OCI-M1 (cell line): ENCODE measurements at regions not wholly inside any gene's neighbourhood (a gene's known extent, or its start where the extent isn't known, plus 50 kb on each side); places are given as distances from the start of the nearest gene placed in this dataset.

Experiments
- DNase-seq: peaks from one replicate; lab custom pipeline; 2025; lab: John Stamatoyannopoulos, UW

GRCh38 chr11:115897707-115898106 is 393.5 kb upstream of the CADM1 start:
- DNase-seq = no peak

- no peak for DNase-seq
These were observed 391.9 kb upstream of the CADM1 start for GRCh38 chr11:115896084-115896483.

- DNase-seq = no peak
These were observed 391.4 kb upstream of the CADM1 start for GRCh38 chr11:115895594-115895993.

DNA sequence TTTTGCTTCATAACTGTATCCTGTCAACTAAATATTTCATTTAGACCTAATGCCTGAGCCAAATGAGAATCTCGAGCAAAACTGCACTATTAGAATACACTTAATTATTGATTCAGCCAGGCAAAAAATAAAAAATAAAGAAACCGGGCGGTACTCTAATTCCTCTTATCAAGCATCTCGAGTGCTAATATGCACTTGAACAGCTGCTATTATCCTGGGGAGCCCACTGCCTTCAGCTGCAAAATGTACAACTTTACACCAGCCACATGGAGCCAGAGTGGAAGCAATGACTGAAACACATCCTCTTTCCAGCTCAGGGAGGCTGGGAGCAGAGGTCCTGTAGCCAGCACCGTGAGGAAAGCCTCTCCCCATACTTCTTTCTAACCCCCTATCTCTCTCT is 390.0 kb upstream of the CADM1 start:
- DNase-seq = no peak

DNA sequence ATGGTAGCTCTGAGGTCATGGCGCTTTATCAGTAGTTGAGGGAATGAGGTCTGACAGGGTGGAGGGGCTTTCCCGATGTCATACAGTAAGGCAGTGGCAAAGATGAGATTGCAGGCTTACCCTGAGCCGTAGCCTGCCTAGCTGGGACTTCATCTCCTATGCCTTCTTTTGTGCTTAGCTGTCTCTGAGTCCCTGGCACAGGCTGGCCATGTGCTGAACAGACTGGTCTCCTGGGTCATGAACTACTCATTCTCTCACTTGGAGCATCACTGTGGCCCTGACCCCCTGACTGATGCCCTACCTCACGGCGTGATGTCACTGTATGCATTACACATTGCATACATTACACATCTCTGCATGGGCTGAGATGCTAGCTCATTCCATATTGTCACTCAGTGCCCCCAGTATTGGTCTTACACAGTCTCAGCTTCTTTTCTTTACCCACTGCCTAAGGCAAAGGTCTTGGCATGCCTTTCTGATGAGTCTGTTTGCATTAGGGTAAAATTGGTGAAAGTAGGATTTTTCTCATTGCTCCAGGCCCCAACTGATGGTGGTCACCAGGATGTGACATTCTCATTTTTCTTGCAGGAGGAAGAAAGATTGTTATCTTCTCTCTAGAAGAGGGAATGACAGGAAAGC is 389.4 kb upstream of the CADM1 start:
- no peak for DNase-seq

- no peak for DNase-seq
These were observed 387.8 kb upstream of the CADM1 start for GRCh38 chr11:115892016-115892415.

DNA sequence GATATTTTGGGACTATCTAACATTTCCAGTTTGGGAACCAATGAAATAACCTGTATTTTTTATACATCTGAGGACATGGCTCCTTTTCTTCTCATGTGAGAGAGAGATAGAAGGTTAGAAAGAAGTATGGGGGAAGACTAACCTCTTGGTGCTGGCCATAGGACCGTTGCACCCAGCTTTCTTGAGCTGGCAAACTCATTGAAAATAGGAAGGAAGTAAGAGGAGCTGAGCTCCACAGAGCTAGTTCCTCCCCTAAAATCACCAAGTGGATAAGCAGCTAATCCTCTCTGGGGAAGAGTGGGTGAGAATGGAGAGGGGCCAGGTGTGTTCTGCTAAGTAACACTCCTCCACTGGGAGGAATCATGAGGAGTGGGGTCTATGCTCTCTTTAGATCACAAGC is 387.4 kb upstream of the CADM1 start:
- DNase-seq = no peak

GRCh38 chr11:115890500-115890899 is 386.3 kb upstream of the CADM1 start:
- no peak for DNase-seq

DNA sequence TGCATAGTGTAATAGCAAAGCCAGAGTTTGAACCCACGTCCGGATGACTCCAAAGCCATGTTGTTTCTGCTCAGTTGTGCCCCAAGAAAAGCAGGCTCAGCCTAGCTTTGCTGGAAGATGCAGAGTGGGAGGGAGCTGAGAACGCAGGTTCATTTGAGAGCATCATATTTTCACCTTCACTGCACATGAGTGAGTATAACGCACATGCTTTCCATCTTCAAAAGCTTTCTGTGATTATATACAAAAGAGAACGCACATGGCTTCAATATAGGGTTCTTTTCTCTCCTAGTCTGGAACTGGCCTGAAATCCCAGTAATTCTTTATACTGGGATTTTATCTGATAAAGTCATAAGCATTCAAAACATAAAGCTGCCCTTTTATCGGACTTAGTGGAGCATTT is 385.5 kb upstream of the CADM1 start:
- DNase-seq = no peak

DNA sequence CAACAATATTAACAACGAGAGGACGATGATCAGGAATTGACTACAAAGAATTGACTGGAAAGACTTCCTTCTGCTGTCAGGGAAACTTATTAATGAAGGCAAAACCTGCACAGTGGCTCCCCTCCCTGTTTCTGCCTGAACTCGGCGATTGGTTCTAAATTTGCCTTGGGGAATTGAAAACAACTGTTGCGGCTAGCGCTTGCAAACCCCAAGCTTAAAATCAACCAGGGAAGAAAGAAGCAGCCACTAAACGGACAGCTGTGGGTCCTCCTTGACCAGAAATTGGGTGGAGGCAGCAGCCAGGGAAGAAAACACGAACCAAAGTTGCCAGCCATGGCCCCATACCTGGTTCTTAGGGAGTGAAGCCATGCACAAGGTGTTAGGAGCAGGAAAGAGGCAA is 383.5 kb upstream of the CADM1 start:
- no peak for DNase-seq

DNA sequence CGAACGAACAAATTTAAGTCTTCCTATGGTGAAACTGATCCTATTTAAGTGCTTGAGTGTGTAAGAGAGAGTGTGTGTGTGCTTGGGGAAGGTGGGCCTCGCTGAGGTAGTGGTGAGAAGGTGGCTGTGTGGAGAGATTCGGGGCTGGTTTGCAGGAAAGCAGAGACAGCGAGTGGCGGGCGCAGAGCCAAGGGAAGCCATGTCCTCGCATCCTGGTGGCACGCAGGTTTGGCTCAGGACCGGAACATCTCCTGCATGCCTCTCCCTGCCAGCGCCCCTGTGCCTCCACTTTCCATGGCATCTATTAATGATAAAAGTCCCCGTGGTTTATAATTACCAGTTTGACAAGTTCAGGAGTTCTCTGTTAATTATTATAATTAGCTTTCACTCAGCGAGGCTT is 383.1 kb upstream of the CADM1 start:
- no peak for DNase-seq

DNA sequence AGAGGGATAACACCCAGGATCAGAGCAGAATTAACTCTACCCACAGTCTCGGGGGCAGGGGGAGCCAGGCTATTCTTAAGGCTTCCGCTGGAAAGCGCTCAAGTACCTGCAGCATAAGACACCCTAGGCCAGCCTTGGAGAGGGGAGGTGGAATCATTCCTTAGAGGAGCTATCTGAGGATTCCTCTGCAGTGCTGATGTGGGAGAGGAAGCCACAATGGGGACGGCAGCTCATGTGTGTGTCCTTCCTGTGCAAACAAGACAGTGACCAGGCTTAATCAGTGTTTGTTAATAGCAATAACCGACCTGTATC is 382.2 kb upstream of the CADM1 start:
- DNase-seq = no peak

DNA sequence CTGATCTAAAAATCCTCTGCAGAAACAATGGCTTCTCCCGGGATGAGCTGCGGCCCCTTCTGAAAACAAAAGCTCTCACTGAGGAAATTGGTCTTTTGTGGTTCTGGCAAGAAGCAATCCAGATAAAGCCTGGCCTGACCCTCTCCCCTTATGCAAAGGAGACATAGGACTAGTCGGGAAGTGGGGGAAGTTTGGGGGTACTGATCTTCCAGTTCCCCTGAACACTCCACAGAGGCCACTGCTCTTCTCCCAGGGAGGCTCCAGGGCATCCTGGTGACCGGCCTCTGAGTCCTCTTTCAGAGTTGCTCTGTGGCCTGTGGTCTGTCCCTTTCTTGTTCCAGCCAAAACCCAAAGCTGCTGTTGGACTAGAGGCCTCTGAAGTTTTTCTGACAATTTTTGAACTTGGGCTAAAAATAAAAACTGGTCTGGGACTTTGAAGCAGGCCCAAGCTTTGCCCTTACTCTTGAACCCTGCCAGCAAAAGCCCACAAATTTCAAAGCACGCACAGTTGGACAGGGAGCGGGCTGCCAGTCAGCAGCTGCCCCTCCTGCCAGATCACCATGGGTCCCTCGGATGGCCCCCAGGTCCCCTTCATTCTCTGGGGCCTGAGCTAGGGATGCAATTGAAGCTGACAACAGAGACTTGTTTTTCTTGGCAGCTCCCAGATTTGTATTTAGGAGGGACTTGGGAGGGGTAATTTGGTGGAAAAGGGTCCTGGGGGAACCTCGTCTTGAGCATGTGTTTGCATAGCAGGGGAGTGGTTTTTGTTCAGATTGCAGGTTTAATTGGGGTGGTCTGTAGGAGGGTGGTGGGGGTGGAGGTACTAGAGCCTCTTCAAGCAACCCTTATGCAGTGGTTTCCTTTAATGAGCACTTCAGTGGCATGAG is 381.6 kb upstream of the CADM1 start:
- no peak for DNase-seq

DNA sequence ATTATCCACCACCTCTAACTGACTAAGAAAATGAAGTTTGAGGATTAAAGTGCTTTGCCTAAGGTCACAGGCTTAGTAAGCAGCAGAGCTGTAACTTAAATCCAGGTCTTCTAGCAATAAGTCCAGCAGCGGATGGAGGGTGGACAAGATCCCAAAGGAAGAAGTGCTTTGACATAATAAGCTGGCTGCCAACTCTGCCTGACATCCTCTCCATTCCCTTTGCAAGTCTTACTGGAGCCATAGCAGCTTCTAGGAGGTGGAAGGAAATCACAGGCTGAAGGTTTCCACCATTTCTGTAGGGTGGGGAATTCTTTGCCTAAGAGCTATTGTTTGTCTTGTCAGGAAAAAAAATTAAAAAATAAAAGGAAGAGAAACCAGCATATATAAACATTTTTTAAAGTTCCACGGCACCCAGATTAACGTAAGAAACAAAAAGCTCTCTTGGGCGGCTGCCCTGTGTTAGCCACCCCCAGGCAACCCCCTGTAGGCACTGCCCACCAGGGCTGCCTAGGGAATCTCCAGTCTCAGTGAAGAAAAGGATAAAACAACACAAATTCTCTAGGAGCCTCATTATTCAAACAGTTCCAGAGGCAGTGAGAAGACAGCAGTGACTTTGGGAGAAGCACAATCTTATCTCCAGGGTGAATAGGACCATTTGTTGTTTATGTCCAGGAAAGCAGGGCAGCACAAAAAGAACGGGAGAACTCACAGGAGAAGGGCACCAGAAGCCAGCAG is 380.8 kb upstream of the CADM1 start:
- no peak for DNase-seq

DNA sequence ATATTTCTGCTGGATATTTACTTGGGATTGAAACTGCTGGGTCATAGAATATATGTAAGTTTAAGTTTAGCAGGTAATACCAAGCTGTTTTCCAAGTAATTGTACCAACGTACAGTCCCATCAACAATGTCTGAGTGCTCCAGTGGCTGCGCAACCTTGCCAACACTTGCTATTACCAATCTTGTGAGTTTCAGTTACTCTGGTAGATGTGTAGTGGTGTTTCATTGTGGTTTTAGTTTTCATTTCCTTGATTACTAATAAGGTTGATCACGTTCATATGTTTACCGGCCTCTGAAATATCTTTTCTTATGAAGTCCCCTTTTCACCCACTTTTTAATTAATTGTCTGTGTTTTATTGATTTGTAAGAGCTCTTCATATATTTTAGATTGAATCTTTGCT is 370.6 kb upstream of the CADM1 start:
- no peak for DNase-seq

GRCh38 chr11:115873813-115874212 is 369.6 kb upstream of the CADM1 start:
- peak; percentile 60 for DNase-seq

GRCh38 chr11:115872416-115872815 is 368.2 kb upstream of the CADM1 start:
- peak; percentile 9 for DNase-seq

GRCh38 chr11:115871161-115871760 is 367.0 kb upstream of the CADM1 start:
- no peak for DNase-seq

DNA sequence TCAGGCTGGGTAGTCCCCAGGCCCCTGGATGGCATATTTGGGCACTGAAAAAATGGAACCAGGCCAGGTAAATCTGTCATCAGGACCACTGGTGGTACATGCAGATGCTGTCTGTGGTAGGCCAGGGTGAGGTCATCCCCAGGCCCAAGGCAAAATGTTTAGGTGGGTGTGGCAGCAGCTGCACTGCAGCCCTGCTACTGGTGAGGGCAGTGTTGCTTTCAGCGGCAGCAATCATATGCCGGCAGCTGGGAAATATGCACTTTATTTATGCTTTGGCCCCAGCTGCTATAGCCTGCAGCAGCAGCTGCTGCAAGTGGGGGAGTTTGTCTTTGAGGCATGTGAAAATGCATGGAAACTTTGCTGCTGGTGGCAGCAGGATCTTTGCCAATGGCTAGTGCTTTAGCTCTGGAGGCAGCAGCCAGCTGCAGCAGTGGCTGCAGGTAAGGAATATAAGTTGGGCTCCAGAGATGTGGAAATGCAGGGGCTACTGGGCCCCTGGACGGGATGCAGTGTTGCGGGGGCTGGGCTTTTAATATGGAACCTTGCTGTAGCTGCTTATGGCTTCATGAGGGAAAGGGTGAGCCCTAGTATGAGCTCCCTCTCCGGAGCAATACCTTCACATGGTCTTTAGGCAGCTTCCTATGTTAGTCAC is 365.7 kb upstream of the CADM1 start:
- peak; percentile 27 for DNase-seq

- no peak for DNase-seq
These were observed 364.9 kb upstream of the CADM1 start for GRCh38 chr11:115869131-115869530.

DNA sequence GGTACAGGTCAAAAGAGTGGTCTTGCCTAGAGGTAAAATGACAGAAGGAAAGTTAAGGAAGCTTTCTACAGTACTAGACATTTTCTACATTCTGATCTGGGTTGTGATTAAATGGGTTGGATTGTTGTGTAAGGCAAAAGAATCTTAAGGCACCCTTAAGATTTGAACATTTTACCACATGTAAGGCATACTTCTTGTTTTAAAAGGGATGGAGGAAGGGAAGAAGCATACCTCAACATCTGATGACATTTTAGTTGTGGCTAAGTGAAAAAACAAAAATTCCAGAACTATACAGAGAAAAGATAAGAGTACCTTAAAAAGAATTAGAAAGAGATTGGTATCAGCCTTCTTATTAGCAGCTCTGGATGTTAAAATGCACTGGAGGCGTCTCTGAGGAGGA is 356.0 kb upstream of the CADM1 start:
- DNase-seq = no peak

GRCh38 chr11:115848611-115849010 is 344.4 kb upstream of the CADM1 start:
- peak; percentile 83 for DNase-seq
